Stimulated activated CD4-positive, alpha-beta T cell treated with anti-CD3 and anti-CD28 coated beads, Interleukin-12 subunit alpha, Interleukin-12 subunit beta, amount 100 ng/mL, for 4 hours (primary cell): ENCODE measurements at regions not wholly inside any gene's neighbourhood (a gene's known extent, or its start where the extent isn't known, plus 50 kb on each side); places are given as distances from the start of the nearest gene placed in this dataset.

ENCODE experiments used
- DNase-seq: peaks from one replicate; pipeline ENCODE4 v3.0.0-alpha.2; 2020

DNA sequence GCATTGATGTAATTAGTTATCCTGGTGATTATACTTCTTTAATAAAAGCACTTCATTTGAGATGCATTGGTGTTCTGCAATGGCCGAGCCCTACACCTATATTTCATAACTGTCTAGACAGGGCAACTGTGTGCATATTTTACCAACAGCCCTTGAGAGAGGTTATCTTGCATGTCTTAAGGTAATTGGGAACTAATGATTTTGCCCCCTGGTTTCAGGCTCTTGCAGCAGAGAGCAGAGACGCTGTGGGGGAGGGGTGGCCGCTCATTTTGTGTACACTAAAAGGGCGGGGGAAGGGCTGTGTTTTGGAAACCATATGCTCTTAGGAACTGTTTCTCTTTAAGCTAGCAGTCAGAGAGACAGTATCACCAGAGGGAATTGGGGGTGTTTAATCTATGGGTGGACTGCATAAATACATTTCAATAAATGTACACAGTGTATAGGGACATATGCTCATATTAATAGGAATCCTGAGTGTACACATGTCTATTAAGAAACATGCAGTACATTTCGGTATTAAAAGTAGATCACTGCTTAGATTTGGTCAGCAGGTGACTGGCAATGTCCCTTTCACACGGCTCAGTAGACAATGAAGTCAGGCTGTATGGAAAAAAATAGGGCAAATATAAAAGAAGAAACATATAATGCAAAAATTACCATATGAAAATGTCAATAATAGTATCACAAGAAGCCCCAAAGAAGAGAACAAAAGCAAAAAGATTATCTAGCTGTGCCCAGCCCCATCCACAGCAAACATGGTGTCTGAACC is 402.9 kb upstream of the CITED2 start:
- DNase-seq = no peak

DNA sequence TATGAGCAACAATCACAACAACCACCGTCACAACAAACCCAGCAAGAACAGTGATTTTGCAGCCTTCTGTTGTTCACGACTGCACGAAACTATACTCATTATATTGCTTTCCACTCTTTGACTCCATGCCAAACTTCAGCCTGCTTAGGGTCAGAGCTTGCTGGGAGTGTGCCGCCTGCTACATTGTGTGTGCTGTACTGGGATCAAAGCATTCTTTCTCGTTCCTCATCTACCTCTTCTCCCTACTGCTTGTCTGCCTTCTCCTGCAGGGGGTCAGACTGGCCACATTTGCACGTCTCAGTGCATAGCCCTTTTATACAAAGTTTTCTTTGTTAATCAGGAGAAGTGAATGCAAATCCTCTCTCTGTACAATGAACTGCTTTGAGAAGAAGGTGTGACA is 401.6 kb upstream of the CITED2 start:
- no peak for DNase-seq

DNA sequence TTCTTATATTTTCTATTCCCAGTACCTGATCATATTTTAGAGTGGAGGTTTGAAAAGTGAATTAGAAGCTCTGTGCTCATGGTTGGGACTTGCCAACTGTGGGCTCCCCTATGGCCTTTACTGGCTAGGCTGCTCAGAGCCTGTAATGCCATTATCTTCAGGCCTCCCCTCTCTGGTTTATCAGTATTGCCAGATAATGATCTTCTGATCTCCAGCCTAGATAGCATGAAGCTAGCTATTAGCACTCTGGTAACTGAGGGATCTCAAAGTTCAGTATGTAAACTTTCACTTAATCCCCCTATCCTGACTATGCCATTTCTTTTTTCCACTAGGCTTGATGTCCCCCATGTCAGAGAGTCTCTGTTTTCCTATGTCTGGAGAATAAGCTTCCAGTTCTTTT is 393.7 kb upstream of the CITED2 start:
- DNase-seq = no peak

DNA sequence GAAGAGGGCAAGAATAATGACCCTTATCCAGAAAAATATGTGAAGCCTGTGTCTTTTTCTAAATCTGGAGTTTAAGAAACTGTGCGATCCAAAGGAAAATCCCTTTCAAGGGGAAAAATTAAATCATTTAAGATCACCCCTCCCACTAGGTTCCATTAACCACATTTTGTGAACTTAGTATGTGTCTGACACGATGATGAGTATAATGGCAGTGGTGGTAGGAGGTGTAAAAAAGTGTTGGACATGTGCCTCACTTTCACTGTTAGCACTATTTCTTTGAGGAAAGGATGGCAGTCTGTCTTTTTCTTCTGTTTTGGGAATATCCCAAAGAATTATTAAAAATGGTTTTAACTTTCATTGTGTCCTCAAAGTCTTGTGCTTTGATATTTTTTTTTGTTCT is 392.3 kb upstream of the CITED2 start:
- no peak for DNase-seq

DNA sequence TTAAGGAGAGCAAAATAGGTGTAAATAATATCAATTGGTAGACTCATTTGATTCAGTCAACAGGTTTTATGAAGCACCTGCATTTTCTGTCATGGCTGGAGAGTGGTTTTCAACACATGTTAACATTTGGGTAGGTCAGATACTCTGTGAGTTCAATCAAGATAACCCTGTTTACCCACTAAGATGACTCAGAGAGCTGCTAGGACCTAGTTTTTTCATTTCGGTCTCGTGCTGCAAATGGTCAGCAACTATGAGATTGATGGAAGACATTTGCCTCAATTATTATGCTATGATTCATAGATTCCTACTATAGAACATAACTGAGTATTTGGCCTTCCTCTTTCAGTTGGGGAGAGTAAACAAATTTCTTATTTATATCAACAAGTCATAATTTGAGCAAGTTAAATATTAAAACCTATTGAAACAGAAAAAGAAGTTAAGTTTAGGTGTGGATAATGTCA is 391.4 kb upstream of the CITED2 start:
- no peak for DNase-seq

DNA sequence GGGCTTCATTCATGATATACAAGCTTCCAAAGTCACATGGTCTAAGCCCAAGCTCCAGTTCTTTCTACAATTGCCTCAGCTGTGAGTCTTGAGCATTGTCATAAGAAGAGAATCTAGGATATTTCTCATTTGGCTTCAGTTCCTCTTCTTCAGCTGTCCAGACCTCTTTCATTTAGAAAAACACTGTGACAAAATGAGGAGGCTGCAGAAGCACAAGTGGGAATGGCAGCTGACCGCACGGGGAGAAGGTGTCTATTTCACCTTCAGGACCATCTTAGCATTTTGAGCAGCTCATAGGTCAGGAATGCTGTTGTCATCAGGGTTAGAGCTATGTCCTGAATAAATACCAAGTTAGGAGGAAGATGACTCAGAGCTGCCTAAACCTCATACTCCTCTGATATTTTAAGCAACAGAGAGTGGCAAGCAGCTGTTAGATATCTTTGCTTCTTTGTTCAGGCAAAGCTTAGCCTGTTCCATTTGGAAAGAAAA is 390.1 kb upstream of the CITED2 start:
- DNase-seq = no peak

DNA sequence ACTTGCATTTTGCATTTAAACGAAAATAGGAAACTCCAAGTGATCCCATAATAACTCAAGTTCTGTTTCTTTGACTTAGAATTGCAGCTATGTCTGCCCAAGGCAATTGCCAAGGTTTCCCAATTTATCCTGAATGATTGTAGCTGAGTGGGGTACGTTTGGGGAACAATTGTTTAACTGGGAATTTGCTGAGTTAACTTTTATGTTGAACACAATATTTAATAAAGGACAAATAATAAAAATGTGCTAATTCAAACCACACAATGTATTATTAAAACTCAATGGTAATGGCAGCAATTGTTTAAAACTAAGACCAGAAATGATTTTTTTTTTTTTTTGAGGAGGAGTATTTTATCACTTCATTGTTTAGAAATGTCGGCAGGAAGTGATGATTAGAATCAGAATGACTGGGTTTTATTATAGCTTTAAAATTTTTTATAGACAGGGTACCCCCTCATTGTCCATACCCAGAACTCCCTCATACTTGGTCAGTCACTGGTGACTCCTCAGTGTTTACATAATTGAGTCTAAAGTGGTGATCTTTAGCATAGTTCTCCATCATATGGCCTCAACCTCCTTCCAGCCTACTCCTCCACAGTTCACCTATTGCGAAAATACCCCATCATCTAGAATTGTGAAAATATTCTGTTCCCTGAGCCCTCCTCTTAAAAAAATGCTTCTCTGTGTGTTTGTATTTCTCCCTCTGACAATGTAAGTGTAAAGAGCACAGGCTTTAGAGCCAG is 389.2 kb upstream of the CITED2 start:
- no peak for DNase-seq

DNA sequence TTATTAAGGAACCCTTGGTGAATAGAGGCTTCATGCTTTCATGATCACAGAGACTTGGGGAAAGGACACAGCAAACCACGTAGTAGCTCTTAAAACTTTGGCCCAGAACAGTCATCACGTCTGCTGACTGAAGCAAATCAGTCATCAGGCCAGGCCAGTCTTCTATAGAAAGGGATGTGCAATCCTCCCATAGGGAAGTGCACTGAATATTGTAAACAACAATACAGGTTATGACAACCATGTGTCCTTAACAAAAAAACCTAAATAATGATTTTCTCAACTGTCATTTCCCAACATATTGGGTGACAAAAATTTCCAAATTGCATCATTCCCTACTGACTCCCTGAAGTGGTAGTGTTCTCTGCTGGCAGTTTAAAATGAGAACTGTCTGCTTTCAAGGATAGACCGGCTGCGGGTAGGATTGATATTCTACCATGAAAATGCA is 388.2 kb upstream of the CITED2 start:
- no peak for DNase-seq

DNA sequence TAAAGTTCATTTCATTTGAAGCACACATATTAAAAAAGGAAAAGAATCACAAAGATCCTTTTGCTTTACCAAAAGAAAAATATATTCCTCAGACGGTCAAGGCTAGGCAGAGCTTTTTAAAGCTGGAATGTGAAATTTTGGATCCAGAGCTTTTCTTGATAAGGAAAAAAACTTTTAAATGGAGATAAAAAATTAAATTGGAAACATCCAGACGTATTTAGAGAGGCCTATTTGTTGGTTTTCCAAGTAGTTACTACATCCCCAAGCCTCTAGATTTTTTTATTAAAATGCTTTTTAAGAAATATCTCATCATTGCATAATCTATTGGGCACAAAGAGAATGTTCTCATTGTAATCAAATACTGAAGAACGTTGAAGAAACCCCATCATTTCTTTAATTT is 385.7 kb upstream of the CITED2 start:
- DNase-seq = no peak

DNA sequence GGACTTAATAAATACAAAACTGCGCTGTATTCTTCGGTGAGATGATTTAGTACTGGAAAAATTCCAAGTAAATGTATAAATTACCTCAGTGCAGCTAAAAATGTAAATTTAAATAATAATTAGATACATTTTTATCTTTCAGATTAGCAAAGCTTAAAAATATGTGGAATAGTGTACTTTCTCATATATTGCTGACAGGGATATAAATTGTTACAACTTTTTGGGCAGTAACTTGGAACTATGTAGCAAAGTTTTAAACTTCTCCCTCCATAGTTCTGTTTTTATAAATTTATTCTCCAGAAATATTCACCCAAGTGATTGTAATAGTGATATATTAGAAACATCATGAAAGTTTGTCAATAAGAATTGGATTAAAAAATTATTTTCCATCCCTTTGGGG is 384.6 kb upstream of the CITED2 start:
- no peak for DNase-seq

DNA sequence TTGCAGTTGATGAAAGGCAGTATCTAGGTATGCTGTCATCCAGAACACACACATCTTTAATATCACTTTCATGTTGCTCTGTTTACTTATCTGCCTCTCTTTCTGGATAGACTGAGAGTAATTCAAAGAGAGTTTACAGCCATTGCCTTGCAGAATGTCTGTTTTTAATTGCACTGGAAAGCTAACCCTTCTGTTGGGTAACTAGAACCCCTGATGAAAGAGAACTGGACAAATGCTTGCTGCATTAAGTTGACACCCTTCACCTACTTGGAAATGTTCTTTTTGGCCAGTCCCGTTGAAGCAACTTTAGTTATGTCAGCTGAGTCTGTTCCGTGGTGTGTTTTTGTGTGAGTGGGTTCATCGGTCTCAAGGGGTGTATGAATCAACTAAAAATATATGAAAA is 383.8 kb upstream of the CITED2 start:
- DNase-seq = no peak

DNA sequence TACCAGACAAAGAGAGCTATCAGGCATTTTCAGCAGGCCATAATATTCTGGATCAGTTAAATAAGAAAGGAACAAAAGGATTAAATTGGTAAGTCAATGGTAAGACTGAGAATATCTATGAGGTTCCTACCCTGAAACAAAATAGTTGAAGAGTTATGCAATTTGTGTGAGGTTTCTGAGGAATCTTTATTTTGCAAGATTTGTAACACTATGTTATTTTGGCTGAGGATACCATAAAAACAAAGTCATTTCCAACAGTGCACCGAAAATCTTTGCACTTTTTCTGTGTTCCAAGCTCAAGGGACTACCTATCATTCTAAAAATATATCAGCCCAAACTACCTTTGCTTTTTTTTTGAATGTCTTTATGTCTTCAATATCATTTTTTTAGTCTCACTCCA is 383.3 kb upstream of the CITED2 start:
- no peak for DNase-seq

DNA sequence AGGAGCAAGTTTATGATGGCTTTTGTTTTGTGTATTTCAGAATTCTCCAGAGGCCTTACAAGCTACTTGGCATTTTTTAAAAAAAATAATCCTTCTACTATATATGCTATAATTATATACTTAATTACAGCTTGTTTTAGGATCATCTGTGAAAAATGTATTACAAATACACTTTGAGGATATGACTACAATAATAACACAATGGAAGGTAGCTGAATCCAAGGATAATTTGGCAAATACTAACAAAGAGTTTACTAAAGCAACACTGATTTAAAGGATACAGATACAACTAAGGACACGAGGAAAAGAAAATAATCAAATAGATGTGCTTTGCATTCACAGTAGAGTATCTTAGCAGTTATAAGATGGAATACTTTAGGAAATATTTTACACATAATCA is 381.9 kb upstream of the CITED2 start:
- DNase-seq = no peak

DNA sequence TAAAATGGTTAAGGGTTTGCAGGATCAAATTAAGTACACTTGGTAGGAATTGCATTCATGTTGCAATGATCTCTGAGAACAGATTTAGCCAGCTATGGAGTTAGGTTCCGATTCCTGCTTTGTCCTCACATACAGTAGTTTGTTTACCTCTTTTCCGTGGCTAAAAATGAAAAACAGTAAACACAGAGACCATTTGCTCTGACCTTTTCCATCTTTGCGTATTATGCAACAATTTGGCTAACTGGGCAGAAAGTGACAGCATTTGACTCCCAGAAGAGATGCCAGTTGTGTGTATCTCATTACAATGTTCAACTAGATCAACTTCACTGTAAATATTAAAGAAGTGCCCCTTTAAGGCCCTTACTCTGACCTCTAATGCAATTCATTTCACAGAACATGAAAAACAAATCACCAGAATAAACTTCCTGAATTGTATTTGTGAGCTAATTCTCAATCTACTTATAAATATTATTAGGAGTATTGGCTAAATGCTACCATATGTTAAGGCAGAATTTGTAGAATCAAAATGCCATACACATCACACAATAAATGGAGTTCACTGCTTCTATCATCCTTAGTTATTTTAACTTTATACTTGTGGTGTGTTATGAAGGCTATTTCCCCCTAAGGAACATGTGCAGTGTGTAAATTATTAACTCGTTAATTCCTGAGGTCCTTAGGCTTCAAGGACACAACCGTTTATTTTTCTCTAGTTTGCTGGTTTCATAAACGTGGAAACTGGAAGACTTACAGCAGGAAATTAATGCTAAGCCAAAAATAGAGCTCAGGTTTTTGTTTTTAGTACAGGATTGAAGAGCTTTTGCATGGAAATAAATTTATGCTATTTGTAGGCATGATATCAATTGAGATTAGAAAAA is 380.7 kb upstream of the CITED2 start:
- DNase-seq = no peak

DNA sequence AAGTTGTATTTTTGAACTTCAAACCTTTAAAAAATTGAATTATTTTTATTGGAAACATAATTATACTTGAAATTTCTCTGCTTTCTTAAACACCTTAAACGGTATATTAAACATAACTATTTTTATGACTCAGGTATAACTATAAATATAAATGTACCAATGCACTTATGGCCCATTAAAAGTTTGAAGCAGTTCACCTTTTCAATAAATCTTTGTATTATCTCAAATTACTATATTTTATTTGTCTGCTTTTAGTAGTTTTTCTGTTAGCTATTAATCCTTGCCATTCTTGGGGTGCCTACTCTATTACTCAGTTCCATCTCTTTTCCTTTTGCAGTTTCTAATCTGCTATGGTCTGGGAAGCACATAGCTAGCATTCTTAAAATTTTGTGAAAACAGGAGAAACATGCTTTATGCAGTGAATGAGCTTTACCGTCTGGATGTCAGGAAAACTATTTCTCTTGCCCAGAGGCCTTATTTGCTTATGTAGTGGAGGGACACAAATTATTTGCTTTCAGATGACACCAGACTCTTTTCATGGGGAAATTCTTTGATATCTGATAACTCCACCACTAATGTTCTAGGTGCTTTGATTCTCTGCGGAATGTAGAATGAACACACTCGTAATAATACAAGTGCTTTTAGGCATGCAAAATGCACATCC is 378.9 kb upstream of the CITED2 start:
- DNase-seq = no peak

DNA sequence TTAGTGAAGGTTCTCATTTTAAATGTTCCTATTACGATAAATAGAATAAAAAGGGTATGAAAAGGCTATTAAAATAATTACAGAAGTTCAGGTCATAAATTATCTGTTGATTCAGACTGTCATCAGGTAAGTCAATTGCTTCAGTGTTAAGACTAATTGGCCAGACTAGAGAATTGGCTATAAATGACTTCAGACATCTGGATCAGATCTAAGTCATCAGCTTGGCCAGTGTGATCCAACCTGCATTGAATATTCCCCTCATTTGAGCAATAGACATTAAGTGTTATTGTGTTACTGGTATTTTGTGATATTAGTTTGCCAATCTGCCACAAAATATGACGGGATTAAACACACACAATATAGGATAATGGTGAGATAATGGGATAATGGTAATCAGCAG is 377.6 kb upstream of the CITED2 start:
- DNase-seq = no peak

DNA sequence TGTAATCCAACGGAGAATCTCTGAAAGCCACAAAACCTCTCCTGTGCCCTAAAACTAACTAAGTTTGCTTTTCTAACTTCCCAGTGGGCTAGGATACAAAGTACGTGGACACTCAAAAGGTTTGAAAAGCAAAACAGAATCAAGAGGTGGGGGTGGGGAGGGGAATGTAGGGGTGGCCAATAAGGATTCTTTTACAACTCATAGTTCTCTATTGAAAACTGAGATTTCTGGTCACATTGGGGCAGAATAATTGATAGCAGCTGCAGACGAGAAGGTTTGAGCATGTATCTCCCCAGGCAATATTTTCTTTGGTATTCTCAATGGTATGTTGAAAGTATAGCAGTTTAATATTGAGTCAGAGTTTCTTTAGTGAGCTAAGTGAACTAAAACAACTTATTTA is 376.7 kb upstream of the CITED2 start:
- DNase-seq = no peak

DNA sequence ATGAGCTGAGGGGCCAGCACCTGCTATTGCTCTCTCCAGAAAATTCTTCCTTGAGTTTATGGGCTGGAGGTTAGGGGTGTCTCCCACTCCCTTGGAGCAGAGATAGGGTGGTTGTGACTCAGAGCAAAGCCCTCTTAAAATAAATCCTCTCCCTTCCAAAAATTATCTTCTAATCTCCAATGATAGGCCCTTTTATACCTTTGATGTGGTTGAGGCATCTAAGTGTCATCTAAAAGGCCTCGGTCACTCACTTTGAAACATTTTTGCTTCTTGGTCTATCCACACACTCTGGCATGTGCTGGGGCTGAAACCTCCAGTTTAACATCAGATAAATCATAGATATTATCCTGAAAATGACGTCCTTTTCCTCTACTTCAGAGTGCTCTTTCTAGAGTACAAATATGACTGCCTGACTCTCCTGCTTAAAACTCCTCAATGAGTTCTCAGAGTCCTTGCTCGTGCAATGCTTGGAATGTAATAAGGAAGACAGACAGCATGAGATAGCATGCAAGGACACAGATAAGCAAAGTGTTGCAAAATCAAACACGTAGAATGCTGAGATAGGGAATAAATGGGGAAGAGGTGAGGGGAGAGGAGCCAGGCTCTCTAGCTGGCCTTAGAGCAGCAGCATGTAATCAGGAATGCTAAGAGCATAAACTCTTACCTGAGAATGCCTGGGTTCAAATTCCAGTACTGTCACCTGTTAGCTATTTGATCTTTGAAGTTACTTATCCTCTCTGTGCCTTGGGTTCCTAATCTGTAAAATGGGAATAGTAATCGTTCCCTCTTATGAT is 374.1 kb upstream of the CITED2 start:
- no peak for DNase-seq

DNA sequence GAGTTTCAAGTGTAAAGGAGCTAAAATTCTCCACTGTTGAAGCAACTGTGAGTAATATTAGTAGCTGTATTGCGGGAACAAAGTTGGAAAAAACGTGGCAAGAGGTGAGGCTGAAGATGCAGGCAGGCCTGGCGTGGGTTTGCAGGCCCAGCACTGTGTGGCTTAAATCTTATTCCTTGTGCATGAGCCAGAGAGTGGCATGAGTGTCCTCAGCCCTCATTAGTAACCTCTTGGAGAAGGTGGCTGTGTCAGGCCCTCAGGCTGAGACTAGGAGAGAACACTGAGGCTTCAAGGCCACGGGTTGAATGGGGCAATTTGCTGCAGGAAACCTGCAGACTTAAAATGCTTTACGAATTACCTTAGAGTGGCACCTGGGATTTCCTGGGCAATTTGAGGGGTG is 372.7 kb upstream of the CITED2 start:
- no peak for DNase-seq

DNA sequence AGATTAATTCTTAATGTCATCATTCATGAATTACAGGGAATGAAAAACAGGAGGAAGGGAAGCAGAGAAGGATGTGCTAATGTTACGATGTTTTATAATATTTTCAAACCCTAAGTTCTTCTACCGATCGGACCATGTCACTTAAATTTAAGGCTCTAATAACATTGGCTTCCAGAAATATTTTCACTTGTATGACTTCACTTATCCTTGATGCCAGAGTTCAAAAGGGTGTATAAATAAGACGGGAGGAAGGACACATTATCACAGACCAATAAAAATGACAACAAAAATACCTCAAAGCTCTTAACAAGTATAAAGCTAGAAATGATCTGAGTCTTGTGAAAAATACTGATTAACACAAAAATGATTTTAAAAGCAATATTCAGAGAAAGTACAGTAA is 370.4 kb upstream of the CITED2 start:
- no peak for DNase-seq

DNA sequence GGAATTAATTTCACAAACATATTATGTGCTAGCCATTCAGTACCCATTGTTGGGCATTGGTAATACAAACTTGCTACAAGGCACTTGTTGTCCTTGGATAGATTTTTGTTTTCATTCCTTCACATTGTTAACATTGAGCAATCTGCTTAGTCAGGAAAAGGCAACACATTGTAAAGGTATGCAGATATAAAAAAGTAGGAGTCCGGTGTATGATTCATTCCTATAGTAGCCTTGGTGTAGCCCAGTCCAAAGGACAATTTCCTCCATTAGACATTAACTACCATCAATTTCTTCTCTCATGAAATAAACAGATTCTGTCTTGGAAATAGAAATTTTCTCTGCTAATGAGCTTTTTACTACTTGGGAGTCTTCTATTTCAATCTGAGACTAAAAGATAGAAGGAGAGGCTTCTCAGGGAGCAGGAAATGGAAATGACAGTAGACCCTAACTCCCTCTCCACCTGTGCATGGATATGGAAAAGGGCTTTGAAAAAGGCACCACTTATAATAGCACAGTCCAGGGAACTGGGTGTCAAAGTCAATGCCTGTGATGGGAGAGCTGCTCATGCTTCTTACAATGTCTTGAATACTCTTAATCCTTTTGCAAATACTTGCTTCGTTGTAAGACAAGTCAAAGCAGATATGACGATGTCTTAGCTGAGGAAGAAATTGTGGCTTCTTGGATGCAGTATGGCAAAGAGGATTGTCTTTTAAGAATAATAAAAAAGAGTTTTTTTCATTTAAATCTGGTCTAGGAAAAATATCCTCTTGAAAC is 369.4 kb upstream of the CITED2 start:
- no peak for DNase-seq
